NOMO-1 treated with DMSO at 0.1 percent for 48 hours (cell line): ENCODE measurements at regions not wholly inside any gene's neighbourhood (a gene's known extent, or its start where the extent isn't known, plus 50 kb on each side); places are given as distances from the start of the nearest gene placed in this dataset.

Source experiments
- DNase-seq: peaks from one replicate; lab custom pipeline; 2025; ENCODE audit not compliant: unreplicated experiment; lab: John Stamatoyannopoulos, UW

DNA sequence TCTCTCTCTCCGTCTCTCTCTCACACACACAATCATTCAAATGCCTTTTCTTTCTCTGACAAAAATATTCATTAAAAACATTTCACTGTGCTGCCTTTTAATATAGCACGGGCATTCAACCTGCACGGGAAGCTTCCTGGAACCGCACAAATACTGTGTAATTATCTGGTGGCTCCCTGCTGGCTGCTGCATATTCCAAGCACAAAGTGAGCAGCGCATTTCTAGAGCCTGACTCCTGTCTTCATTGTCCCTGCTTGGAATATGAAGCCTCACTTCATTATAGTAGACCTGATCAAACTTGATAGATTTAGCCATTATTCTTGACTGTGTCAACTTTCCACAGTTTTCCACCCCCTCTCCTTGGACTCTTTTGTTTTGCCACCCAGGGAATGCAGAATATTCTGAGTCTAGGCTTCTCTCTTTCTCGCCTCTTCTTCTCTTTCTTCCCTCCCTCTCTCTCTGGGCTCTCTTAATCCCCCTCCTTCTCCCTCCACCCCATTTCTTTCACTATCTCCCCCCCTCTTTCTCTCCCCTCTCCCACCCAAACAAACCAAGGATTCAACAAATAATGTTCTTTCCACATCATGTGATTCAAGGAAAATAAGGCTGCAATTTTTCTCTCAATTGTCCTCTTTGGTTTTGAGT is 672.1 kb upstream of the FANCL start:
- DNase-seq = no peak

DNA sequence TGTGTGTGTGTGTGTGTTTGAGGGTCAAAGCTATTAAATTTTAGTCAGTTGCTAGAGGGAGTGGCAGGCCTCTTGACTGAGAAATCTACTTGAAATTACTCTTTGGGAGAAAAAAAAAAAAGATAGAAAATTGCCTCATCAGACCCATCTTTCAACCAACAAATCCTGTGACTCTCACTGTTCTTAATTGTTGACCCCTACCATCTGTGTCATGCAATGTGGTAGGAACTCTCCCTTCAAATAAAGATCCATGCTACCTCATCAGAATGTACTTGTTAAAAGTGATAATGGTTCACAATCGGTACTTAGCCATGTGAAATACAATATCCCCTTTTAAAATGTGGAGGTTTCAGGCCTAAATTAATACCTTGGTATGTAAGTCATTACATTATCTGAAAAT is 670.8 kb upstream of the FANCL start:
- no peak for DNase-seq

- DNase-seq = no peak
Measured at GRCh38 chr2:58908501-58909154, 667.5 kb upstream of the FANCL start.

DNA sequence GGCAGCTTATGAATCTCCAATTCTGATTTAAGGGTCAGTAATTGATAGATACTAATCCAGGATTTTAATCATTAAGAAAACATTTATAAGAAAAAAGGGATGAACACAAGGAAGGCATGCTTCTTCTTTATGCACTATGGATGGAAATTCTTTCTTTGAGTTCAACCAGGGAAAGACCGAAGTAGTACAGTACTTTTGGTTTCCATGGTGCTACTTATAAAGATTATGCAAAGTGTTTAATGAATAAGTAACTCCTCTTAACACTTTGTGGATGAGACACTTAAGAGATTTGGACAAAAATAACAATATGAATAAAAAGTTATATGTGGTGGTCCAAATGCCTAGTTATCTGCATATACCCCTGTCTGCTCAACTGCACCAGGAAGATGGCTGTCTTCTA is 666.5 kb upstream of the FANCL start:
- no peak for DNase-seq

- no peak for DNase-seq
Measured at GRCh38 chr2:58906081-58906645, 665.0 kb upstream of the FANCL start.

- peak; percentile 4 for DNase-seq
Measured at GRCh38 chr2:58904095-58904494, 663.0 kb upstream of the FANCL start.

DNA sequence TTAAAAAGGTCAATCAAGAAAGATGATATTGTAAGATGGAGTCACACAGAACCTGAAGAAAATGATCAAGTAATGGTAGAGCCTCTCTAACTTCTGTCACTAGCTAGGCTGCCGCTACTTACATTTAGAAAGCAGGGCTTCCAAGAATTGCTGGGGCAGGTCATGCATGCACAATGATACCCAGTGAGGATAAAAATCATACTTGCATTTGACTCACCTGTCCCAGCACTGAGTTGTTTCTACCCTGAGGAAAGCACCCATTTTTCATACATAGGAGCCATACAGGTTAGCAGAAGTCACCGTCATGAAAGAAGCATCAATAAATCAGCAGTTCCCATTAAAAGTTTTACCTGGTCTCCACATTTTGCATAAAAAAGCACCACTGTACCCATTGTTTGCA is 662.3 kb upstream of the FANCL start:
- DNase-seq = no peak

DNA sequence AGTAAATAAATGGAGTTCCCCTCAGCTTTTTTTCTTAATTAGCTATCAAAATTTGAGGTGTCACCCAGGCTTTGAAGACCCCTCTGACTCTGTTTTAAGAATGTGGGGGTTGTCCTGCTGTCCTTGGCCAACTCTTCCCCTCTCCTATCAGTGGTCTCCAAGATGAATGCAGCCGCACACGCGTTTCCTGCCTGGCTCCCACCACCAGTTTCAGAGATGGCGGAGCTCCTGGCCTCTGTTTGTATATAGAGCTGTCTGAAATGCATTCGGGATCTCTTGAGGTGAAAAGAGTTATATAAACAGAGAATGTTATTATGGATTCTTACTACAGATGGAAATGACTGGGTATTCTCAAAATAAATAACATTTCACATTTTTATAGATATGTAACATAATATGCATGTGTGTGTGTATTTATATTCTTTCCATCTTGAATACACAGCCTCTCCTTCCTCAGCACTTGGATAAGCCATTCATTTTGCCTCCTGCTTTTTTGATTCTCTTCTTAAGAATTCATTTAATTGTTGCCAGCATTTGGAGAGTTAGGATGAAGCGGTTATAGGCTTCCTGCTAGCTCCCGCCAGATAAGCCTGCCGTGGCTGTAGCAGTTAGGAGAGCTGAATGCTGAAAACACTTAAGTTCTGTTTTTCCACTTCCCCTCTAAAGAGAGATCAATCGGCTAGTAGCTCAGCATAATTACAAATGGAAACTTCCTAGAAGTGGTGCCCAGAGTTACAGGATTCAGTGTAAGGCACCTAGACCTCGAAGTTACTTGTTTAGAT is 659.3 kb upstream of the FANCL start:
- peak; percentile 14 for DNase-seq

DNA sequence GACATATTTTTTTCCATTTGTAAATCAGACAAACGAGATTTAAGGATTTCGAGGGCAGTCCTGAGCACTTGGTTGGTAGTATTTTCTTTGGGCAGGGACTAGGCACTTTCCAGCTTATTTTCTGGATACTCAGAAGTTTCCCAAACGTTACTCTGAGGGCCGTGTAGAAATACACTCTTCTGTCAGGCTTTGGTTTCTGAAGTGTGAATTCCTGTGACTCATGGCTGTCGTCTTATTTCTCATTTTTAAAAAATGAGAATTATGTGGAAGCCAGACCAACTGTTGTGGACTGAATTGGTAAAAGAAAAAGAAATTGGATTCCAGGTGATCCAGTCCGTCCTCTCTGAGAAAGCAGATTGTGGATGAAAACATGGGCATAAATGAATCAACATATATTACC is 658.6 kb upstream of the FANCL start:
- DNase-seq = no peak

DNA sequence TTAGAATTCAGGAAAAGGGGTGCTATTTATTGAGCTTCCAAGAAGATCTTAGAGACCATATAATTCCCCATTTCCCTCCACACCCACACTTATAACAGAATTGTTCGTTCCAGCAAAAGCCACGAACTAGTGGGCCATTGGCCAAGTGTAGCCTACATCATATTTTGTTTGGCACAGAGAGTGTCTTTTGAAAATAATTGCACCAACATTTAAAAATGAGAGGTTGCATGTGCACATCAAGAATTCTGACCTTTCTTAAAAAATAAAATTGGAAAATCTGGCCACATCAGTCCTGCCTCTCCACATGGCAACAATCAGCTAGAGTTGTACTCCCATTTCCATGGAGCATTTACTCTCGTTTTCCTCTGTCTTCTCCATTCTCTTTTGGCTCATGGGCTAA is 655.5 kb upstream of the FANCL start:
- no peak for DNase-seq

DNA sequence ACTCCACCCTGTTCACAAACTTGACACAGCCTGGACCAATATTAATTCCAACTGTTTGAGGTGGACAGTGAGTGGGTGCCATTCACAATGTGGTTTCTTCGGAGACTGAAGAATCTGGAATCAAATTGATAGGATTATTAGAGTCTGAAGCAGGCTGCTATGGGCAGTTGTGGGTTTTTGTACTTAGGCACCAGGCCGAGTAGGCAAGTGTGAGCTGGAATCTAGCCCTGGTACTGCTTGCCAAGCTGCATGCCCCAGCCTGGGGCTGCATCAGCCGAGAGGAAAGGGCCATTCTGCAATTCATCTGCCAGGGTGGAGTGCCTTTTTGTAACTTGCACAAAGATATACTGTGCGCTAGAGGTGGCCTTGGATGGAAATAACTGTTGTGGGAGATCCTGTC is 654.7 kb upstream of the FANCL start:
- no peak for DNase-seq

- DNase-seq = no peak
Measured at GRCh38 chr2:58893656-58894351, 652.7 kb upstream of the FANCL start.

DNA sequence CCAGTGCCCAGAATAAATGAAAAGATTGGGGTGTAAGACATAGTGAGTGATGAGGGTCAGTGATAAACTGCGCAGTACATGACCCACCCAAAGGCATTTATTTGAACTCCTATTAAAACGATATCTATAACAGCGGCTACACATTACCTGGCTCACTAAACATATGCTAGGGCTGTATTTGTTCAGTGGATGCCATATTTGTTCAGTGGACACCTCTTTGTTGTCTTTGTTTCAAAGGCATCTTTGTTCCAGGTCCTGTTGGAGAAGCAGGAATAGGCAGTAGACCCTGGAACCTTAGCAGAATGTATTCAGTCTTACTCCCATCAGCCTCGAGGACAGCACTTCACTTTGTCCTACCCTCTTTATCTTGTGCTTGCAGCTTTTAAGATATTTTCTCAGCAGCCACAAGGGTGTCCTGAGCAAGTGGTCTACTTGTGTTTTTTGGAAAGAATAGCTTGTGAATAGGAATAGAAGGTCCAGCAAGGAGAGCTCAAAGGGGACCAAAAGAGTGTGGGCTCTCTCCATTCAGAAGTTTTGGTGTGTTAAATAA is 650.8 kb upstream of the FANCL start:
- DNase-seq = no peak

GRCh38 chr2:58890865-58891525 is 649.9 kb upstream of the FANCL start:
- no peak for DNase-seq

DNA sequence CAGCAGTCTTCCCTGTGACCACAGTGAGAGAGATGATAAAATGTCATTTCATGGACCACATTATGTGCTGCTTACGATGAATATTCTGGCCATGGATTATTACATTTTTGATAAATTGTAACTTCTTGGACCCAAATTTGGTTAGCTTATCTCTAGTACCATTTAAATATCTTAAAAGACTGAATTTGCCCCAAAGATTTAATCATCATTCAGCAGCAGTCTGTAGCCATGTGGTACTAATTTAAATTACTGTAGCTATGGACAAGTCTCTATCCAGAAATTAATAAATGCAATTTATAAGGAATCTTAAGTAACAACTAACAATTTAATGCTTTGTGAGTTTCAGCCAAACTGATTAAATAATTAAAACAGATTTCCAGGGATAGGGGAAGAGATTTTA is 644.9 kb upstream of the FANCL start:
- DNase-seq = no peak

DNA sequence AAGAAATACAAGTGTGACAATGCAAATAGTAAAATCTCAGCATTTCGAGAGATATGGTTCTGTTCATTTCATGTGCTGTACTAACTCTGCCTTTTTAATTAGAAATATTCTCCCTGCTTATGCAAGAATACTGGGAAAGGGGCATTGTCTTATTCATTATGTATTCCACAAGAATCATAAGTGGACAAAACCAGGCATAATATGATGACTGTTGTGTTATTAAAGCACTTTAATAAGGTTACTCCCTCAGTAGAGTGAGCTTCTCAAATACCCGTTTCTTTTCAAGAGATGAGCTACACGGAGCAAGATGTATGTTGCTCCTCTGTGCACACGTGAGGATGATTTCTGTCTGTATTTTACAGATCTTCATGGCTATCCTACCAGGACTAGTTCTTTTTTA is 638.7 kb upstream of the FANCL start:
- no peak for DNase-seq

- DNase-seq = no peak
Measured at GRCh38 chr2:58878778-58879177, 637.7 kb upstream of the FANCL start.

DNA sequence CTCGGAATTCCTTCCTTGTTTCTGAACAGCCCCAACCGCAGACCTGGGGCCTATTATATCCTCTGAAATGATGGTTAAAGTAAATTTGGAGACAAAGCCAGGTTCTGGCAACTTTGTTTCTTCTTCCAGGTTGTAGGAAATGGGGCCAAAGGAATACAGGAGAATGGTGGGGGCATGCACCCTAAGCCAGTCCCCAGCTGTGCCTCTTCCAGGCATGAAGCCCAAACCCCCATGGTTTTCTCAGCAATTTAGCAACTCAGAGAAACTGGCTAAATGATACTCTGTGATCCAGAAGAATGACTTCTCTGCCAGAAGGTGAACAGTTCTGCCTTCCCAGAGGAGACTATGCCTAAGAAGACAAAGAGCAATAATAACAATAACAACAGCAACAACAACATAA is 635.0 kb upstream of the FANCL start:
- no peak for DNase-seq

DNA sequence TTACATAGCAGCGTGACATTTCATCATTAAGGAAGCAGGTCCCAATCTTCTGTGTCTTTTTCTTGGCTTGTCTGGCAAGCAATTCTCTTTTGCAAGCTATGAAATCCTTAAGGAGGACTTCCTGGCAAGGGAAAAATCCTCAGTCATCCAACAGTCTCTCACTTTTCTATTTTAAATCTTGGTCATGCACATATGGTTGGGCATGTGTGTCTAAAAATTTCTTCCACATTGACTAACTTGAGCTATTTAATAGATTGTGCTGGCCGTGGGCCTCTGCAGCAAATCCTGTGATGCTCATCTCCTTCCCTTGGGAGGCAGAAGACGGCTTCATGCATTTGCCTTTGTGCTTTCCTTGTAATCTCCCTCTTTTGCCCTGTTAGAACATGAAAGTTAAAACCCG is 634.3 kb upstream of the FANCL start:
- no peak for DNase-seq

DNA sequence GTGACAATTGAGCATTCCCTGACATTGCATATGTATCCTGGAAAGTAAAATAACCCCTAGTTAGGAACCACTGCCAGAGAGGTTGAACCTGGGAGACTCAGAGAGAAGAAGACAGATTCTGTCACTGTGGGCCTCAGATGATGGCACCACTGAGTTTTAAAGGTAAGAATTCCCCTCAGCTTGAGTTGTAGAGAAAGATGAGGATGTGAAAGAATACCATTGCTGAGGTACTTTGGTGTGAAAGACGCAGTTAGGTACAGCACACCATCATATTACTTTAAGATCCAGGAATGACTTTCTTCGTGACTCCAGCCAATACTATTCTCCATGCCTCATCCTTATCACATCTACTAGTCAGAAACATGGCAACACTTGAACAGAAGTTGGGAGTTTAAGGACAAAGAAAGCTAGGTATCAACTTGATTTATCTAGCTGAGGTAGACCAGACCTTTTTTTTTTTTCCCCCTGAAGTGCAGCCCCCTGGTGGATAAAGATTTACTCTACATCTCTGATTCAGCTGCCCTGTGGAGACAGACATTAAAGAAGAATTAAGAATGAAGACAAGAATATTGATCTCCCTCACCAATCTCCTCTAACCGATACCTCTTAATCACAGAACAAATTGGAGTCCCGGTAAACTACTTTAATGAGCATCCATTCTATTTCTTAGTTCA is 630.5 kb upstream of the FANCL start:
- DNase-seq = no peak
